HG02759 (cell line): ENCODE measurements at regions not wholly inside any gene's neighbourhood (a gene's known extent, or its start where the extent isn't known, plus 50 kb on each side); places are given as distances from the start of the nearest gene placed in this dataset.

Source experiments
- ATAC-seq: cut with Tn5 transposase; IDR thresholded peaks from one replicate; pipeline ENCODE4 v1.9.1; 2021; ENCODE audit warnings: mild to moderate bottlenecking, moderate library complexity; ENCODE audit not compliant: unreplicated experiment

GRCh38 chr2:43109261-43109743 is 117.1 kb downstream of the ZFP36L2 start:
- no peak for ATAC-seq

- no peak for ATAC-seq
Measured at GRCh38 chr2:43107679-43108078, 118.7 kb downstream of the ZFP36L2 start.

GRCh38 chr2:43106559-43107527 is 119.6 kb downstream of the ZFP36L2 start:
- ATAC-seq = no peak

GRCh38 chr2:43105586-43106558 is 120.5 kb downstream of the ZFP36L2 start:
- peak; percentile 61 for ATAC-seq

GRCh38 chr2:43104763-43105162 is 121.6 kb downstream of the ZFP36L2 start:
- ATAC-seq = no peak

- no peak for ATAC-seq
Measured at GRCh38 chr2:43104106-43104505, 122.3 kb downstream of the ZFP36L2 start.

- no peak for ATAC-seq
Measured at GRCh38 chr2:43103093-43103404, 123.4 kb downstream of the ZFP36L2 start.

GRCh38 chr2:43102366-43103092 is 123.9 kb downstream of the ZFP36L2 start:
- ATAC-seq = no peak

- no peak for ATAC-seq
Measured at GRCh38 chr2:43101751-43102150, 124.7 kb downstream of the ZFP36L2 start.

- ATAC-seq = no peak
Measured at GRCh38 chr2:43100883-43101662, 125.3 kb downstream of the ZFP36L2 start.

- ATAC-seq = no peak
Measured at GRCh38 chr2:43100362-43100882, 126.0 kb downstream of the ZFP36L2 start.

- no peak for ATAC-seq
Measured at GRCh38 chr2:43099797-43100196, 126.6 kb downstream of the ZFP36L2 start.

GRCh38 chr2:43098539-43098938 is 127.9 kb downstream of the ZFP36L2 start:
- no peak for ATAC-seq

GRCh38 chr2:43097644-43098408 is 128.6 kb downstream of the ZFP36L2 start:
- no peak for ATAC-seq

- ATAC-seq = no peak
Measured at GRCh38 chr2:43095533-43096295, 130.7 kb downstream of the ZFP36L2 start.

- ATAC-seq = no peak
Measured at GRCh38 chr2:43092520-43093179, 133.8 kb downstream of the ZFP36L2 start.

- ATAC-seq = no peak
Measured at GRCh38 chr2:43090317-43090716, 136.1 kb downstream of the ZFP36L2 start.
